HFF-Myc (cell line): ENCODE measurements at regions not wholly inside any gene's neighbourhood (a gene's known extent, or its start where the extent isn't known, plus 50 kb on each side); places are given as distances from the start of the nearest gene placed in this dataset.

Experiments used
- DNase-seq: peaks from one replicate; pipeline ENCODE4 v3.0.0-alpha.2; 2011; ENCODE audit warnings: low read depth; ENCODE audit errors: extremely low read depth
- H3K4me3 ChIP-seq: replicated peaks from 2 replicates; pipeline ENCODE4 v1.5.1; 2011; ENCODE audit warnings: low read depth, mild to moderate bottlenecking, control low read depth, low read length
- TF ChIP-seq, protein P1 (sequence below): IDR thresholded peaks from 2 replicates; pipeline ENCODE4 v1.5.1; 2012; ENCODE audit warnings: mild to moderate bottlenecking, low read depth, low read length, control low read depth; ENCODE audit errors: missing control alignments

DNA sequence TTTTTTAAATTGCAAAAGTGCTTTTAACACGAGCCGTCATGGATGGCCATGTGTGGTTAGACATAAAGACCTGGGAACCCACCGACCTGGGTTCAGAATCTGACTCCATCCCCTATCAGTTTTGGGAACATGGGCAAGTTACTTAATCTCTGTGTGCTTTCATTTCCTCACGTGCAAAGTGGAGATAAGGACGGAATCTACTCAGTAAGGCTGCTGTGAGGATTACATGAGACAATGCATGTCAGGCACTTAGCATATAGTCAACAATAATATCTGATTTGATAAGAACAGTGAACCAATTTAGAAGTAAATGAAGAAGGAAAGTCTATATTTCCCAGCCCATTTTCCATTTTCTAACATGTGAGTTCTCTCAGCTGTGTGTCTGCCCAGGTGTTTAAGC lies 235.4 kb downstream of the SUDS3 start:
- TF ChIP-seq, protein P1, sequence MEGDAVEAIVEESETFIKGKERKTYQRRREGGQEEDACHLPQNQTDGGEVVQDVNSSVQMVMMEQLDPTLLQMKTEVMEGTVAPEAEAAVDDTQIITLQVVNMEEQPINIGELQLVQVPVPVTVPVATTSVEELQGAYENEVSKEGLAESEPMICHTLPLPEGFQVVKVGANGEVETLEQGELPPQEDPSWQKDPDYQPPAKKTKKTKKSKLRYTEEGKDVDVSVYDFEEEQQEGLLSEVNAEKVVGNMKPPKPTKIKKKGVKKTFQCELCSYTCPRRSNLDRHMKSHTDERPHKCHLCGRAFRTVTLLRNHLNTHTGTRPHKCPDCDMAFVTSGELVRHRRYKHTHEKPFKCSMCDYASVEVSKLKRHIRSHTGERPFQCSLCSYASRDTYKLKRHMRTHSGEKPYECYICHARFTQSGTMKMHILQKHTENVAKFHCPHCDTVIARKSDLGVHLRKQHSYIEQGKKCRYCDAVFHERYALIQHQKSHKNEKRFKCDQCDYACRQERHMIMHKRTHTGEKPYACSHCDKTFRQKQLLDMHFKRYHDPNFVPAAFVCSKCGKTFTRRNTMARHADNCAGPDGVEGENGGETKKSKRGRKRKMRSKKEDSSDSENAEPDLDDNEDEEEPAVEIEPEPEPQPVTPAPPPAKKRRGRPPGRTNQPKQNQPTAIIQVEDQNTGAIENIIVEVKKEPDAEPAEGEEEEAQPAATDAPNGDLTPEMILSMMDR: no peak

DNA sequence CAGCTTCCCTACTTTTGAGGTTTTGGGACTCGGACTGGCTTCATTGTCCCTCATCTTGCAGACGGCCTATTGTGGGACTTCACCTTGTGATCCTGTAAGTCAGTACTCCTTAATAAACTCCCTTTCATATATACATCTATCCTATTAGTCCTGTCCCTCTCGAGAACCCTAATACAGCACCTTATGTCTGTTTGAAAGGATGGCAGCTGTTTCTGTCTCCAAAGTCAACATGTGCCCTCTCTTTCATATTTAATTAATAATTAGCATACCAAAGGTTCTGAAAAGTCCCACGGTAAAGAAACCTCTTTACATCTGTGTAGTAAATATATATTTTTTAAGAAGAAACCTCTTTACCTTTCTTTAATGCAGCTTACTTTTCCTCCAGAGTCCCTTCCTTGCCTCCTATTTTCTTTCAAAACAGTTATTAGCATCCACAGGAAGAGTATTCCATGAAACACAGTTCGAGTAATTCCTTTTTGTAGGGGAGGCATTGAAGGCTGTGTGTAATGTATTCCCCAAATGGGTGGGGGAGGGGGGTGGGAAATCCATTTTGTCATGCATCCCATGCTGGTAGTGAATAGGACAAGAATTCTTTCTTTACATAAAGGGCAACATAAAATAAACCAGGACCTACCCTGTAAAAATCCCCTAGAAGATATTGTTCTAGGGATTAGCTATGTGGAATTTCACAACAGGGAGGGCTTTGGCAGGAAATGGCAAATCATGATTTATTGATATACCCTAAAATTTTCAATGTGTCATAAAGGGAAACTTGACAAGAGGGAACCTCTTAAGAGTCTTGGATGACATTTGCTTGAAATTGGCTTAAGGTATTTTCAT lies 241.5 kb downstream of the SUDS3 start:
- TF ChIP-seq, protein P1: no peak
- no peak for DNase-seq
- no peak overlapping the region for H3K4me3 ChIP-seq

More for the DNA sequence above, 235.4 kb downstream of the SUDS3 start:
- DNase-seq: no peak
- no peak overlapping the region for H3K4me3 ChIP-seq

DNA sequence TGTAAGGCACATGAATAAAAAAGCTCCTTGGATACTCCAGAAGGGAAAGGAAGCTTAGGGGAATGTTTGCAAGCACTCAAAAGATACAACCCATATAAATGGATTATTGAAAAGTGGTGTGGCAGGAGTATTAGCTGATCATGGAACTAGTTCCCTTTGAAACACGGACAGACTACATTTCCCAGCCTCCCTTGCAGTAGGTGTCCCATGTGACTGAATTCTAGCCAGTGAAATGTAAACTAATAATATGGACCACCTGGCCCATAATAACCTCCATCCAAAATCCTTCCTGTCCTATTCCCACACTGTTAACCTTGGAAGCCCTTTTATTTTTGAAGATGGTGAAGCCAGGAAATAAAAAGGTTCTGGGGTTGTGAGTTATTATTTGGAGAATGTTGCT lies 242.3 kb downstream of the SUDS3 start:
- no peak for DNase-seq
- H3K4me3 ChIP-seq: no peak overlapping the region
- TF ChIP-seq, protein P1: no peak

DNA sequence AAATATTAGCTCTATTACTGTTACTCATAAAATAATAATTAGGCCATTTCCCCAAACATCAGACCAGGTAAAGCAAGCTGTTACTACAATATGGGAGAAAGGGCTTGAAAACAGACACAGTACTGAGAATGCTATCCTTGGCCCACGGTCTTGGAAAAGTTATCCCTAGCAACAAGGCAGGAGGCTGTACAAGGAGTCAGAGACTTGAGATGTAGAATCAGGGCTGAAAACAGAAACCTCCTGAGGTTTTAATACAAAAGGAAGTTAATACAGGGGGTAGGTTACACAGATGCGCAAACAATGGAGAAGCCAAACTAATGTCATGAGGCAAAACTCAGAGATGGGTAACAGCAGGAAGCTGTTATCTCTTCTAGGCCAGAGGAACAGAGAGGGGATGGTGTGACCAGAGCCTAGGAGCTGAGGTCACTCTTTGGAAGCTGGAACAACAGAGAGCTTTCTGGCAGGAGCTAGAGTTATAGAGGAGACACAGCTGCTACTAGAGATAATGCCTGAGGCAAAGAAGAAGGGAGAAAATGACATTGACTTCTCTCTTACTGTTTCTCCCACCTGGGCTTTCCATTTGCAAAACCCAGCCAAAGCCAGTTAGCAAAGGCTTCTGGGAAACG lies 248.8 kb downstream of the SUDS3 start:
- TF ChIP-seq, protein P1: no peak
- no peak overlapping the region for H3K4me3 ChIP-seq
- DNase-seq: no peak

DNA sequence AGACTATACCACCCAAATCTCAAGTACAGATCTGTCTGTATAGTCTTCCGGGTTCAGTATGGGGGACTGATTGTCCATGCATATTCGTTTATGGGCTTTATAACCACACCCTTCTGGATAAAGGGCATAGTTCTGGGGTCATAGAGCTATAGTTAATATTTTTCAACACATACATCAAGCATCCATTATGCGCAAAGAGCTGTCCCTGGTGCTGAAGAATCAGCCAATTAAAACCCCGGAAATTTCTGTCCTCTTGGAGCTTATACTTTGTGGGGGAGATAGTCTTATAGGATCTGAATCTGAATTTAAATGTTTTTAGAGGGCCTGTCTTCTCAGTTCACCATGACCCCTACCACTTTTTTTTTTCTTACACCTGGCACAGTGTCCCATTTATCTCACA lies 256.7 kb downstream of the SUDS3 start:
- TF ChIP-seq, protein P1: no peak
- no peak overlapping the region for H3K4me3 ChIP-seq
- no peak for DNase-seq

DNA sequence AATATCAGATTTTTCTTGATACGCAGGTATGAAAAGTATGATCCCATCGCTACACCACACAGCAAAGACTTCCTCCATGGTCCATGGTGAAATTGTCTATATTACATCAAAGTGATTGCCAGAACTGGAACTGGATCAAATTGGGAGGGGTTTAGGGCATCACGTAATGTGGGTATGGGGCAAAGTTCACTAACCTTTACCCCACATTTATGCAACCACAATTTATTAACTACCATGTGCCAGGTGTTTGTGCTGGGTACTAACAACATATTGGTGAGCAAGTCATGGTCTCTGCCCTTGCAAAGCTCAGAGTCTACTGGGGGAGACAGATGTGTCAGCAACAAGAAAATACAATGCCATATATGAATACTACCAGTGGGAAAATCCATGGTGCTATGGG lies 258.9 kb downstream of the SUDS3 start:
- no peak for DNase-seq
- TF ChIP-seq, protein P1: no peak
- no peak overlapping the region for H3K4me3 ChIP-seq
